Mesendoderm (in vitro differentiated cells): ENCODE measurements at regions not wholly inside any gene's neighbourhood (a gene's known extent, or its start where the extent isn't known, plus 50 kb on each side); places are given as distances from the start of the nearest gene placed in this dataset.

Experiments used
- DNase-seq: peaks from one replicate; pipeline ENCODE4 v3.0.0; 2013
- H2AK5ac ChIP-seq: 2 replicates; pipeline ENCODE4 v1.6.1; 2013; ENCODE audit warnings: low read length, inconsistent platforms
- H2BK120ac ChIP-seq: 2 replicates; pipeline ENCODE4 v1.6.1; 2013; ENCODE audit warnings: low read depth, mild to moderate bottlenecking, low read length, moderate library complexity, mixed read lengths
- H2BK15ac ChIP-seq: replicated peaks from 2 replicates; pipeline ENCODE4 v1.6.1; 2013; ENCODE audit warnings: low read depth, mild to moderate bottlenecking, moderate library complexity
- H2BK5ac ChIP-seq: 2 replicates; pipeline ENCODE4 v1.6.1; 2013; ENCODE audit warnings: low read length, inconsistent platforms
- H3K18ac ChIP-seq: 2 replicates; pipeline ENCODE4 v1.6.1; 2013; ENCODE audit warnings: mild to moderate bottlenecking, low read length, mixed read lengths
- H3K23ac ChIP-seq: one replicate; pipeline ENCODE4 v1.6.1; 2013; ENCODE audit warnings: low read length
- H3K27ac ChIP-seq: 2 replicates; pipeline ENCODE4 v1.5.1; 2013; ENCODE audit warnings: low read depth, mild to moderate bottlenecking, inconsistent platforms, low read length, moderate library complexity
- H3K27me3 ChIP-seq: 2 replicates; pipeline ENCODE4 v1.6.1; 2013; ENCODE audit warnings: low read length, control low read depth, mild to moderate bottlenecking, inconsistent platforms; ENCODE audit not compliant: insufficient read depth, poor library complexity
- H3K36me3 ChIP-seq: 2 replicates; pipeline ENCODE4 v1.6.1; 2013; ENCODE audit warnings: low read length, inconsistent platforms; ENCODE audit not compliant: control insufficient read depth, insufficient read depth
- H3K4ac ChIP-seq: one replicate; pipeline ENCODE4 v1.6.1; 2013; ENCODE audit warnings: low read depth, mild to moderate bottlenecking, low read length, moderate library complexity
- H3K4me1 ChIP-seq: 2 replicates; pipeline ENCODE4 v1.6.1; 2013; ENCODE audit warnings: low read depth, low read length, inconsistent platforms; ENCODE audit not compliant: control insufficient read depth
- H3K4me2 ChIP-seq: 2 replicates; pipeline ENCODE4 v1.6.1; 2013; ENCODE audit warnings: low read length
- H3K4me3 ChIP-seq: 2 replicates; pipeline ENCODE4 v1.5.1; 2013; ENCODE audit warnings: mild to moderate bottlenecking, low read length
- H3K56ac ChIP-seq: one replicate; pipeline ENCODE4 v1.6.1; 2013; ENCODE audit warnings: low read length
- H3K79me1 ChIP-seq: 2 replicates; pipeline ENCODE4 v1.6.1; 2013; ENCODE audit warnings: low read length, inconsistent platforms
- H3K79me2 ChIP-seq: 2 replicates; pipeline ENCODE4 v1.6.1; 2013; ENCODE audit warnings: mild to moderate bottlenecking, low read length; ENCODE audit not compliant: control insufficient read depth, insufficient read depth
- H3K9ac ChIP-seq: 2 replicates; pipeline ENCODE4 v1.6.1; 2013; ENCODE audit warnings: low read length, inconsistent platforms
- H4K5ac ChIP-seq: one replicate; pipeline ENCODE4 v1.6.1; 2013; ENCODE audit warnings: low read length
- H4K8ac ChIP-seq: one replicate; pipeline ENCODE4 v1.6.1; 2013; ENCODE audit warnings: low read depth, mild to moderate bottlenecking, control low read depth, low read length, moderate library complexity
- WGBS: extraction: QIAGEN DNeasy Blood & Tissue Kit; methylation state at CpG from one replicate; pipeline ENCODE4 v1.1.7; 2013; ENCODE audit warnings: low lambda C conversion rate, missing lambda C conversion rate; ENCODE audit not compliant: insufficient coverage; ENCODE audit errors: extremely low coverage; 5-methylcytosine and 5-hydroxymethylcytosine counted together

DNA sequence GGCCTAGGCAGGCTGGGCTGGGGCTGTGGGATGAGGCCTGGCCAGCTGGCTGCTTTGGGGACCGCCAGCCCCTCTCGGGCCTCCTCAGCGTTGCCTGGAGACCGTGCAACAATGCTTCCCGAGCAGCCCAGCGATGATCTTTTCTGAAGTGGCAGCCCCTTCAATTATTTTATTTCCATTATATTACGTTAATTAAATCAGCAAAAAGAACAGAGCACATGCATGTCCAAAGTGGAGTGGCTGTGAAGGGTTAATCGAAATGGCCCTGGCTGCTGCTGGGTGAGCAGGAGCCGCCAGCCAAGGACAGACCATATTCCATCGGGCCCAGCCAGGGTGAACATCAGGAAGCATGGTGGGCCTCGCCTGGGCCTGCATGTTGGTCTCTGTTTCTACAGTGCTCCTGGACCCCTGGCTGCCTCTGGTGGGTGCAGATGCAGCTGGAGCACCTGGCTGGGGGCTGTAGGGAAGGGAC lies 245.5 kb downstream of the MYCN start:
- no CpG with 5 or more reads among the region's 11 CpGs for WGBS

GRCh38 chr2:16184945-16185660 lies 244.8 kb downstream of the MYCN start:
- Histone ChIP-seq H2BK5ac (no peak overlapping the region), H3K4me1 (peaks cover 2% of the 10 kb centered on the region), H3K9ac (no peak overlapping the region), H3K4me2 (no peak overlapping the region), H3K23ac (no peak overlapping the region), H4K5ac (no peak overlapping the region), H3K27me3 (no peaks in the 10 kb centered on the region), H3K79me2 (no peaks in the 10 kb centered on the region), H3K4ac (no peak overlapping the region), H3K18ac (no peak overlapping the region), H2BK15ac (no peak overlapping the region), H2AK5ac (no peak overlapping the region), H3K36me3 (no peaks in the 10 kb centered on the region), H4K8ac (no peak overlapping the region), H3K56ac (no peak overlapping the region), H3K4me3 (no peak overlapping the region), H3K27ac (no peak overlapping the region), H2BK120ac (no peak overlapping the region), H3K79me1 (no peaks in the 10 kb centered on the region)
- DNase-seq: peak; percentile 49
- no CpG with 5 or more reads among the region's 9 CpGs for WGBS

More for the DNA sequence above, 245.5 kb downstream of the MYCN start:
- Histone ChIP-seq H3K4me2 (no peak overlapping the region), H3K18ac (no peak overlapping the region), H2BK5ac (no peak overlapping the region), H4K5ac (no peak overlapping the region), H3K36me3 (no peaks in the 10 kb centered on the region), H3K23ac (no peak overlapping the region), H2AK5ac (no peak overlapping the region), H3K27me3 (no peaks in the 10 kb centered on the region), H3K4me1 (no peaks in the 10 kb centered on the region), H3K56ac (no peak overlapping the region), H4K8ac (no peak overlapping the region), H3K79me1 (no peaks in the 10 kb centered on the region), H3K79me2 (no peaks in the 10 kb centered on the region), H3K9ac (no peak overlapping the region), H2BK15ac (no peak overlapping the region), H3K4me3 (no peak overlapping the region), H3K4ac (no peak overlapping the region), H2BK120ac (no peak overlapping the region), H3K27ac (no peak overlapping the region)
- no peak for DNase-seq

- no peak for DNase-seq
- H2AK5ac ChIP-seq: no peak overlapping the region
- H2BK5ac ChIP-seq: no peak overlapping the region
- WGBS: no CpG with 5 or more reads among the region's 4 CpGs
- H3K4me2 ChIP-seq: no peak overlapping the region
- H3K9ac ChIP-seq: no peak overlapping the region
- no peak overlapping the region for H3K23ac ChIP-seq
- H3K79me2 ChIP-seq: no peaks in the 10 kb centered on the region
- no peaks in the 10 kb centered on the region for H3K79me1 ChIP-seq
- no peak overlapping the region for H3K4me3 ChIP-seq
- H3K27ac ChIP-seq: no peak overlapping the region
- H3K4me1 ChIP-seq: peaks cover 2% of the 10 kb centered on the region
- no peak overlapping the region for H4K5ac ChIP-seq
- no peak overlapping the region for H3K56ac ChIP-seq
- H3K18ac ChIP-seq: no peak overlapping the region
- H3K4ac ChIP-seq: no peak overlapping the region
- H4K8ac ChIP-seq: no peak overlapping the region
- no peaks in the 10 kb centered on the region for H3K36me3 ChIP-seq
- no peak overlapping the region for H2BK120ac ChIP-seq
- H3K27me3 ChIP-seq: no peaks in the 10 kb centered on the region
- no peak overlapping the region for H2BK15ac ChIP-seq
These were observed 244.1 kb downstream of the MYCN start for GRCh38 chr2:16184341-16184890.

DNA sequence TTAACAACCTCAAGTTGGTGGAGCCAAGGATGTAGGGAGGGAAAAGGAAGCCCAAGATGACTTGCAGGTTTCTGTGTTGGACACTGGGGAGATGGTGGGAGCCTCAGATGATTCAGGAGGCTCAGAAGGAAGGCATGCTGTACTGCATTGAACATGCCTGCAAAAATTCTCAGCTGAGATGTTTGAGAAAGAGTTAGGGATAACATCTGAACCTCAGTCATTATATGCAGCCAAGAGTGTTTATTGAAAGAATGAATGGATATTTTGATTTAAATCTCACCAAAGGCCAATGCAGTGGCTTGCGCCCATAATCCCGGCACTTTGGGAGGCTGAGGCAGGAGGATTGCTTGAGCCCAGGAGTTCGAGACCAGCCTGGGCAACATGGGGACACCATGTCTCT lies 243.0 kb downstream of the MYCN start:
- Histone ChIP-seq H3K18ac (no peak overlapping the region), H3K4me3 (no peak overlapping the region), H3K79me2 (no peaks in the 10 kb centered on the region), H2BK15ac (no peak overlapping the region), H2AK5ac (no peak overlapping the region), H2BK5ac (no peak overlapping the region), H3K9ac (no peak overlapping the region), H4K8ac (no peak overlapping the region), H3K27ac (no peak overlapping the region), H3K79me1 (no peaks in the 10 kb centered on the region), H4K5ac (no peak overlapping the region), H3K27me3 (no peaks in the 10 kb centered on the region), H3K36me3 (no peaks in the 10 kb centered on the region), H2BK120ac (no peak overlapping the region), H3K4me2 (no peak overlapping the region), H3K4me1 (peaks cover 2% of the 10 kb centered on the region), H3K56ac (no peak overlapping the region), H3K4ac (no peak overlapping the region), H3K23ac (no peak overlapping the region)
- no CpG with 5 or more reads among the region's 3 CpGs for WGBS
- DNase-seq: no peak

DNA sequence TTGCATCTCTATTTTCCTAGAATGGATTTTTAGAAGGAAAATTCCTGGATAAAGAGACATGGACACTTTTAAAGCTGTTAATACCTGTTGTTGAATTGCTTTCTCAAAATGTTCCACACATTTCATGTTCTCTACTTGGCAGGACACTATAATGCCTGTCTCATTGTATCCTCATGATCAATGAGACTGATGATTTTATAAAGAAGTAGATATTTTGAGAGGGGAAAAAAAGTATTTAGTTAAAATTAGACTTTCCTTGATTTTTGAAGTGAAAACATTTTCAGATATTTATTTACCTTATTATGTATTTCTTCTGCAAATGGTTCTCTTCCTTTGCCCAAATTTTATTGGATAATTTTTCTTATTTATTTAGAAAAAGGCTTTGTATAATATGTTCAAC lies 242.5 kb downstream of the MYCN start:
- Histone ChIP-seq H4K8ac (no peak overlapping the region), H3K18ac (no peak overlapping the region), H4K5ac (no peak overlapping the region), H3K4me1 (peaks cover 2% of the 10 kb centered on the region), H3K23ac (no peak overlapping the region), H3K36me3 (no peaks in the 10 kb centered on the region), H3K27ac (no peak overlapping the region), H3K79me2 (no peaks in the 10 kb centered on the region), H3K56ac (no peak overlapping the region), H3K4me2 (no peak overlapping the region), H3K27me3 (no peaks in the 10 kb centered on the region), H2BK120ac (no peak overlapping the region), H3K4ac (no peak overlapping the region), H3K79me1 (no peaks in the 10 kb centered on the region), H3K9ac (no peak overlapping the region), H2BK15ac (no peak overlapping the region), H2AK5ac (no peak overlapping the region), H3K4me3 (no peak overlapping the region), H2BK5ac (no peak overlapping the region)
- DNase-seq: no peak
